ENCODE measurements at regions not wholly inside any gene's neighbourhood (a gene's known extent, or its start where the extent isn't known, plus 50 kb on each side); places are given as distances from the start of the nearest gene placed in this dataset.

- no peak for TF ChIP-seq POLR2AphosphoS5 (IDR thresholded peaks at IDR 0.05; ENCODE audit: low read depth, low read length)
- TF ChIP-seq CTCF (IDR thresholded peaks at IDR 0.05) = no peak
- TF ChIP-seq YY1 (IDR thresholded peaks at IDR 0.05; ENCODE audit: low read depth) = no peak
These were observed 89.0 kb downstream of the GEMIN8 start for GRCh38 chrX:13940671-13941070.

All from SK-N-SH (cell line).